Kidney (tissue), 13 donors: ENCODE measurements at regions not wholly inside any gene's neighbourhood (a gene's known extent, or its start where the extent isn't known, plus 50 kb on each side); places are given as distances from the start of the nearest gene placed in this dataset.

Source experiments
- DNase-seq, 5 donors: peaks; one replicate each; pipeline ENCODE4 v3.0.0-alpha.2; 2013 to 2020
- FAIRE-seq: peaks from 2 replicates; lab custom pipeline; 2012; peaks lifted over from hg19 to GRCh38; lab: Jason Lieb, UNC
- H3K27ac ChIP-seq, 2 donors: one replicate each; pipeline ENCODE4 v1.7.0; 2013; ENCODE audit warnings: low read depth in 2 of 2, low read length in 2 of 2, inconsistent platforms in 1 of 2
- H3K27me3 ChIP-seq: one replicate; pipeline ENCODE4 v1.7.1; 2013; ENCODE audit warnings: low read length, inconsistent platforms; ENCODE audit not compliant: control insufficient read depth, insufficient read depth
- H3K36me3 ChIP-seq, 3 donors: one replicate each; pipeline versions ENCODE4 v1.7.0 to v1.7.1; 2013; ENCODE audit warnings: low read length in 3 of 3, control low read depth in 1 of 3, inconsistent platforms in 1 of 3; ENCODE audit not compliant: insufficient read depth in 3 of 3, control insufficient read depth in 2 of 3
- H3K4me1 ChIP-seq, 3 donors: one replicate each; pipeline versions ENCODE4 v1.7.0 to v1.7.1; 2013; ENCODE audit warnings: low read length in 3 of 3, inconsistent platforms in 1 of 3, low read depth in 1 of 3; ENCODE audit not compliant: control insufficient read depth in 2 of 3, insufficient read depth in 2 of 3
- H3K4me3 ChIP-seq, 3 donors: one replicate each; pipeline versions ENCODE4 v1.7.0 to v1.8.1; 2013; ENCODE audit warnings: low read length in 3 of 3, control low read depth in 1 of 3, inconsistent platforms in 1 of 3
- H3K9ac ChIP-seq, 3 donors: one replicate each; pipeline versions ENCODE4 v1.7.0 to v1.7.1; 2013; ENCODE audit warnings: low read length in 3 of 3, control low read depth in 1 of 3, inconsistent platforms in 1 of 3
- H3K9me3 ChIP-seq, 3 donors: one replicate each; pipeline versions ENCODE4 v1.7.0 to v1.7.1; 2013; ENCODE audit warnings: low read length in 3 of 3, control low read depth in 1 of 3, inconsistent platforms in 1 of 3; ENCODE audit not compliant: control insufficient read depth in 2 of 3, insufficient read depth in 1 of 3
- CTCF ChIP-seq: IDR thresholded peaks from 3 replicates; pipeline ENCODE4 v1.5.1; 2012; ENCODE audit warnings: mild to moderate bottlenecking, moderate library complexity, borderline replicate concordance; ENCODE audit not compliant: insufficient read depth; ENCODE audit errors: extremely low read depth
- intact Hi-C: fragments of 100-400 bp; cut with DNase I; formaldehyde crosslinking; loops from one replicate; pipeline ENCODE4 v1.11.1; 2022
- donor health status: control.
- donor health status: control.
- donor health status: control.
- donor health status: control.
- donor health status: control.
- donor health status: DM: yes; HTN: yes; CAD: no.
- donor health status: Normal renal cell carcinoma (clear cell type).

- no peak for TF ChIP-seq CTCF
Observed at GRCh38 chr2:64295326-64296139, 151.3 kb upstream of the PELI1 start.

GRCh38 chr2:64296140-64296480 is 151.9 kb upstream of the PELI1 start:
- H3K9me3 ChIP-seq = no peaks in the 10 kb centered on the region
- H3K27ac ChIP-seq = no peak overlapping the region
- no peaks in the 10 kb centered on the region for H3K36me3 ChIP-seq
- no peaks in the 10 kb centered on the region for H3K4me1 ChIP-seq
- H3K4me3 ChIP-seq = no peak overlapping the region
- TF ChIP-seq CTCF = no peak
- H3K27me3 ChIP-seq = no peaks in the 10 kb centered on the region
- no peak for DNase-seq
- intact Hi-C loops = no loop called here
- H3K9ac ChIP-seq = no peak overlapping the region
- no peak for FAIRE-seq

More at GRCh38 chr2:64295326-64296139, 151.3 kb upstream of the PELI1 start:
- FAIRE-seq = no peak
- Histone ChIP-seq H3K4me3 (no peak overlapping the region), H3K27ac (no peak overlapping the region), H3K9ac (no peak overlapping the region), H3K9me3 (no peaks in the 10 kb centered on the region), H3K4me1 (no peaks in the 10 kb centered on the region), H3K27me3 (no peaks in the 10 kb centered on the region), H3K36me3 (no peaks in the 10 kb centered on the region)
- intact Hi-C loops = no loop called here
- no peak for DNase-seq

GRCh38 chr2:64296695-64297346 is 152.6 kb upstream of the PELI1 start:
- DNase-seq (no peak), FAIRE-seq (no peak)
- Histone ChIP-seq H3K4me3 (no peak overlapping the region), H3K9ac (no peak overlapping the region), H3K4me1 (no peaks in the 10 kb centered on the region), H3K36me3 (no peaks in the 10 kb centered on the region), H3K9me3 (no peaks in the 10 kb centered on the region), H3K27ac (no peak overlapping the region), H3K27me3 (no peaks in the 10 kb centered on the region)
- intact Hi-C loops = no loop called here
- TF ChIP-seq CTCF = no peak
